K562 (cell line): ENCODE measurements at regions not wholly inside any gene's neighbourhood (a gene's known extent, or its start where the extent isn't known, plus 50 kb on each side); places are given as distances from the start of the nearest gene placed in this dataset.

Experiments used
- ATAC-seq: fragments of 200-7000 bp; cut with Tn5 transposase; 3 replicates; pipeline ENCODE4 v1.9.1; 2020; ENCODE audit warnings: moderate library complexity
- BruUV-seq: library from RNA; stranded (reverse); fragments of 400-500 nt; replicated peaks from 2 replicates; lab custom pipeline; 2021; lab: Mats Ljungman, UMichigan
- CTCF ChIA-PET: fragments of 300-600 bp; formaldehyde crosslinking; extraction: SDS; loops from one replicate; lab custom pipeline; 2021; ENCODE audit warnings: low intra/inter-chr PET ratio; lab: Yijun Ruan, JAX
- POLR2A ChIA-PET: fragments of 300-600, 350-650 bp; sonication (Branson Sonifier 250); formaldehyde crosslinking; extraction: SDS; loops from one replicate; lab custom pipeline; 2021; ENCODE audit warnings: antibody characterized with exemption, inconsistent platforms; lab: Yijun Ruan, JAX
- DNase-seq, 4 experiments: peaks; one replicate each; pipeline versions ENCODE4 v3.0.0 to v3.0.0-alpha.2; 2011 to 2018; ENCODE audit warnings: low spot score in 3 of 4, mixed read lengths in 3 of 4; ENCODE audit errors: extremely low read depth in 1 of 4
- FAIRE-seq: peaks from 2 replicates; lab custom pipeline; 2011; peaks lifted over from hg19 to GRCh38; lab: Jason Lieb, UNC
- H2AFZ ChIP-seq: 2 replicates; pipeline ENCODE4 v1.6.0; 2011; ENCODE audit warnings: low read depth, low read length, control low read depth, inconsistent platforms
- H3K27ac ChIP-seq: fragments of 200-600 bp; 3 replicates; pipeline ENCODE4 v1.8.0; 2011; ENCODE audit warnings: low read depth, mild to moderate bottlenecking, control low read depth, inconsistent platforms, low read length, moderate library complexity, mixed read lengths; ENCODE audit errors: extremely low read depth
- H3K27me3 ChIP-seq, 2 experiments: fragments of 300-600 bp in 1 of 2; 2 replicates in 1 of 2; 3 replicates in 1 of 2; pipeline versions ENCODE4 v1.6.0 to v1.8.0; 2011; ENCODE audit warnings: inconsistent platforms in 2 of 2, low read length in 2 of 2, mild to moderate bottlenecking in 1 of 2, mixed read lengths in 1 of 2, moderate library complexity in 1 of 2; ENCODE audit not compliant: control insufficient read depth in 2 of 2, insufficient read depth in 2 of 2
- H3K36me3 ChIP-seq: fragments of 300-600 bp; 3 replicates; pipeline ENCODE4 v1.8.0; 2011; ENCODE audit warnings: mild to moderate bottlenecking, low read length, inconsistent platforms; ENCODE audit not compliant: control insufficient read depth, insufficient read depth
- H3K4me1 ChIP-seq, 2 experiments: fragments of 200-600 bp in 1 of 2; replicated peaks in 1 of 2; 2 replicates in 1 of 2; 3 replicates in 1 of 2; pipeline versions ENCODE4 v1.5.1 to v1.8.0; 2011; ENCODE audit warnings: inconsistent platforms in 2 of 2, low read length in 2 of 2, mild to moderate bottlenecking in 1 of 2, mixed read lengths in 1 of 2, moderate library complexity in 1 of 2; ENCODE audit not compliant: control insufficient read depth in 2 of 2, insufficient read depth in 2 of 2
- H3K4me2 ChIP-seq: 2 replicates; pipeline ENCODE4 v1.6.1; 2011; ENCODE audit warnings: low read length, control low read depth, inconsistent platforms, mixed read lengths; ENCODE audit not compliant: insufficient read depth
- H3K4me3 ChIP-seq: fragments of 200-600 bp; sonication (generic), shearing (Covaris generic); 2 replicates; pipeline ENCODE4 v1.5.1; 2016; ENCODE audit warnings: control low read depth, inconsistent platforms
- H3K79me2 ChIP-seq: fragments of 200-600 bp; 3 replicates; pipeline ENCODE4 v1.8.0; 2011; ENCODE audit warnings: low read length, inconsistent platforms; ENCODE audit not compliant: control insufficient read depth, insufficient read depth
- H3K9ac ChIP-seq, 2 experiments: 2 replicates each; pipeline versions ENCODE4 v1.6.0 to v1.6.1; 2011; ENCODE audit warnings: low read depth in 2 of 2, low read length in 2 of 2, control low read depth in 1 of 2, inconsistent platforms in 1 of 2, mild to moderate bottlenecking in 1 of 2, mixed read lengths in 1 of 2; ENCODE audit not compliant: insufficient read depth in 1 of 2
- H3K9me1 ChIP-seq: one replicate; pipeline ENCODE4 v1.6.0; 2011; ENCODE audit warnings: inconsistent platforms, mild to moderate bottlenecking, low read length, moderate library complexity; ENCODE audit not compliant: control insufficient read depth, insufficient read depth
- H3K9me3 ChIP-seq: replicated peaks from 2 replicates; pipeline ENCODE4 v1.5.1; 2011; ENCODE audit warnings: low read depth, low read length, inconsistent platforms; ENCODE audit not compliant: control insufficient read depth, insufficient read depth
- H4K20me1 ChIP-seq: replicated peaks from 2 replicates; pipeline ENCODE4 v1.6.1; 2011; ENCODE audit warnings: low read length, inconsistent platforms, mixed read lengths; ENCODE audit not compliant: control insufficient read depth, insufficient read depth
- ASH1L ChIP-seq: fragments of 450-650 bp; IDR thresholded peaks from 2 replicates; pipeline ENCODE4 v1.6.1; 2018; ENCODE audit warnings: borderline replicate concordance, mild to moderate bottlenecking, low read depth; ENCODE audit not compliant: partially characterized antibody
- BRCA1 ChIP-seq, 2 experiments: fragments of 450-650 bp in 1 of 2; sonication (generic) in 1 of 2; formaldehyde crosslinking in 1 of 2; IDR thresholded peaks; 2 replicates each; pipeline versions ENCODE4 v1.5.0 to v1.6.1; 2017 to 2020; ENCODE audit warnings: mild to moderate bottlenecking in 1 of 2, missing genetic modification reagents in 1 of 2
- POLR2B ChIP-seq: fragments of 450-650 bp; IDR thresholded peaks from 2 replicates; pipeline ENCODE4 v1.6.1; 2018; ENCODE audit warnings: low read depth; ENCODE audit not compliant: partially characterized antibody
- RBBP5 ChIP-seq: fragments of 200-600 bp; sonication (generic); IDR thresholded peaks from 2 replicates; pipeline ENCODE4 v1.6.1; 2012; ENCODE audit warnings: borderline replicate concordance, mild to moderate bottlenecking, low read length, control low read depth, inconsistent platforms; ENCODE audit not compliant: insufficient read depth, poor library complexity, severe bottlenecking
- RBM17 ChIP-seq: fragments of 200-400 bp; formaldehyde crosslinking; IDR thresholded peaks from 2 replicates; pipeline ENCODE4 v1.6.1; 2017; ENCODE audit warnings: low read depth, mild to moderate bottlenecking, low read length, borderline replicate concordance
- TAL1 ChIP-seq: fragments of 450-650 bp; IDR thresholded peaks from 2 replicates; pipeline ENCODE4 v1.6.1; 2016; ENCODE audit warnings: mild to moderate bottlenecking
- WGBS: fragments of 100-300 bp; shearing (Covaris generic); methylation state at CpG from one replicate; pipeline ENCODE4 v1.1.6; 2016; ENCODE audit warnings: low coverage, mixed read lengths; ENCODE audit not compliant: insufficient coverage; ENCODE audit errors: missing lambda C conversion rate; 5-methylcytosine and 5-hydroxymethylcytosine counted together
- in situ Hi-C: fragments of 300-500 bp; cut with MboI; formaldehyde crosslinking; loops from 4 replicates; pipeline ENCODE4 v1.15.0; 2018; ENCODE audit warnings: inconsistent platforms, mixed read lengths
- intact Hi-C: fragments of 100-400 bp; cut with micrococcal nuclease; formaldehyde crosslinking; loops from 2 replicates; pipeline ENCODE4 v1.14.2; 2022
- TF ChIP-seq, protein P1 (sequence below): sonication (generic); formaldehyde crosslinking; IDR thresholded peaks from 2 replicates; pipeline ENCODE4 v1.8.0; 2022; ENCODE audit warnings: mild to moderate bottlenecking, missing genetic modification reagents
- TF ChIP-seq, protein P2 (sequence below): IDR thresholded peaks from 3 replicates; pipeline ENCODE4 v1.6.1; 2011; ENCODE audit warnings: borderline replicate concordance, mild to moderate bottlenecking; ENCODE audit not compliant: insufficient read length, insufficient read depth

GRCh38 chr1:29835406-29835805 is 599.1 kb downstream of the PTPRU start:
- no peak overlapping the region for H2AFZ ChIP-seq
- POLR2A ChIA-PET, result interaction anchor here (0.7 kb wide), 1 partner anchor 12 kb away, joined by 3 read pairs; no protein-coding TSS in a partner anchor
- WGBS, result under 1% methylated on average over 4 of the region's 4 CpGs

More at GRCh38 chr1:29835406-29835805, 599.1 kb downstream of the PTPRU start:
- CTCF ChIA-PET, result interaction anchor here (0.6 to 1.1 kb wide), 2 partner anchors 268 to 481 kb away, joined by 3 to 4 read pairs; no protein-coding TSS in a partner anchor
- H3K9ac ChIP-seq, result no peak overlapping the region
- ATAC-seq (no peak), DNase-seq (no peak), FAIRE-seq (no peak)
- TF ChIP-seq BRCA1 (IDR thresholded peaks at IDR 0.05) (no peak), BRCA1 (CRISPR knock-in tag; IDR thresholded peaks at IDR 0.05) (no peak), RBBP5 (no peak), POLR2B (no peak), ASH1L (no peak), TAL1 (no peak), RBM17 (no peak)
- TF ChIP-seq, protein P1, sequence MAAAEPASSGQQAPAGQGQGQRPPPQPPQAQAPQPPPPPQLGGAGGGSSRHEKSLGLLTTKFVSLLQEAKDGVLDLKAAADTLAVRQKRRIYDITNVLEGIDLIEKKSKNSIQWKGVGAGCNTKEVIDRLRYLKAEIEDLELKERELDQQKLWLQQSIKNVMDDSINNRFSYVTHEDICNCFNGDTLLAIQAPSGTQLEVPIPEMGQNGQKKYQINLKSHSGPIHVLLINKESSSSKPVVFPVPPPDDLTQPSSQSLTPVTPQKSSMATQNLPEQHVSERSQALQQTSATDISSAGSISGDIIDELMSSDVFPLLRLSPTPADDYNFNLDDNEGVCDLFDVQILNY (CRISPR knock-in tag), result no peak
- TF ChIP-seq, protein P2, sequence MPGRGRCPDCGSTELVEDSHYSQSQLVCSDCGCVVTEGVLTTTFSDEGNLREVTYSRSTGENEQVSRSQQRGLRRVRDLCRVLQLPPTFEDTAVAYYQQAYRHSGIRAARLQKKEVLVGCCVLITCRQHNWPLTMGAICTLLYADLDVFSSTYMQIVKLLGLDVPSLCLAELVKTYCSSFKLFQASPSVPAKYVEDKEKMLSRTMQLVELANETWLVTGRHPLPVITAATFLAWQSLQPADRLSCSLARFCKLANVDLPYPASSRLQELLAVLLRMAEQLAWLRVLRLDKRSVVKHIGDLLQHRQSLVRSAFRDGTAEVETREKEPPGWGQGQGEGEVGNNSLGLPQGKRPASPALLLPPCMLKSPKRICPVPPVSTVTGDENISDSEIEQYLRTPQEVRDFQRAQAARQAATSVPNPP, result no peak
- in situ Hi-C loops, result no loop called here
- H3K4me2 ChIP-seq, result no peak overlapping the region
- no peaks in the 10 kb centered on the region for H3K4me1 ChIP-seq
- no peak overlapping the region for H3K4me3 ChIP-seq
- H3K27ac ChIP-seq, result no peak overlapping the region
- no TSS peak for BruUV-seq
- peaks cover 7% of the 10 kb centered on the region; the same call in 1 of the 2 replicates for H4K20me1 ChIP-seq
- no peaks in the 10 kb centered on the region; a peak in 1 of 5 replicates for H3K27me3 ChIP-seq
- H3K9me1 ChIP-seq, result no peaks in the 10 kb centered on the region
- intact Hi-C loops, result no loop called here
- H3K36me3 ChIP-seq, result no peaks in the 10 kb centered on the region
- no peaks in the 10 kb centered on the region for H3K79me2 ChIP-seq
- H3K9me3 ChIP-seq, result no peaks in the 10 kb centered on the region
